Esophagus muscularis mucosa (tissue), 4 donors: ENCODE measurements at regions not wholly inside any gene's neighbourhood (a gene's known extent, or its start where the extent isn't known, plus 50 kb on each side); places are given as distances from the start of the nearest gene placed in this dataset.

Experiments used
- CTCF ChIP-seq, 3 experiments: fragments of 200-600 bp in 2 of 3; fragments of 450-650 bp in 1 of 3; sonication (generic) in 2 of 3; IDR thresholded peaks; one replicate each; pipeline ENCODE4 v1.5.1; 2017 to 2019; ENCODE audit warnings: antibody characterized with exemption in 3 of 3, mild to moderate bottlenecking in 2 of 3, moderate library complexity in 1 of 3
- EP300 ChIP-seq: sonication (generic); formaldehyde crosslinking; IDR thresholded peaks from one replicate; pipeline ENCODE4 v1.6.1; 2017; ENCODE audit warnings: antibody characterized with exemption
- POLR2A ChIP-seq: fragments of 450-650 bp; IDR thresholded peaks from one replicate; pipeline ENCODE4 v1.6.1; 2017; ENCODE audit warnings: antibody characterized with exemption, moderate library complexity, mild to moderate bottlenecking, low read depth
- POLR2AphosphoS5 ChIP-seq, 2 donors: sonication (generic); formaldehyde crosslinking; IDR thresholded peaks; one replicate each; pipeline ENCODE4 v1.6.1; 2017; ENCODE audit warnings: antibody characterized with exemption in 2 of 2

- no peak for TF ChIP-seq POLR2A
- TF ChIP-seq EP300, result no peak
- no peak for TF ChIP-seq CTCF (IDR thresholded peaks at IDR 0.05)
- no peak for TF ChIP-seq POLR2AphosphoS5 (IDR thresholded peaks at IDR 0.05)
Observed at GRCh38 chr9:78573669-78574068, 276.7 kb downstream of the PSAT1 start.
